ENCODE measurements at regions not wholly inside any gene's neighbourhood (a gene's known extent, or its start where the extent isn't known, plus 50 kb on each side); places are given as distances from the start of the nearest gene placed in this dataset.

- DNase-seq = peak in 1 of 5 donors; percentile 31
- TF ChIP-seq CTCF (IDR thresholded peaks at IDR 0.05; ENCODE audit: borderline replicate concordance, extremely low read depth, insufficient read depth) = no peak
- Histone ChIP-seq H3K9ac (ENCODE audit: low read length in 3 of 3) (no peak overlapping the region), H3K4me3 (ENCODE audit: low read length in 3 of 3) (no peak overlapping the region), H3K9me3 (ENCODE audit: control insufficient read depth in 2 of 3, insufficient read depth in 1 of 3, low read length in 3 of 3) (no peaks in the 10 kb centered on the region), H3K27me3 (ENCODE audit: control insufficient read depth, insufficient read depth, low read length) (no peaks in the 10 kb centered on the region), H3K27ac (ENCODE audit: low read depth in 2 of 2, low read length in 2 of 2) (no peak overlapping the region), H3K36me3 (ENCODE audit: control insufficient read depth in 2 of 3, insufficient read depth in 3 of 3, low read length in 3 of 3) (no peaks in the 10 kb centered on the region), H3K4me1 (ENCODE audit: control insufficient read depth in 2 of 3, insufficient read depth in 2 of 3, low read depth in 1 of 3, low read length in 3 of 3) (no peaks in the 10 kb centered on the region)
- intact Hi-C loops (cut with DNase I) = no loop called here
- FAIRE-seq = no peak
Measured at GRCh38 chr12:83843541-83843940, 1069.1 kb downstream of the SLC6A15 start.

- no peak overlapping the region for H3K9ac ChIP-seq (ENCODE audit: low read length in 3 of 3)
- H3K27me3 ChIP-seq (ENCODE audit: control insufficient read depth, insufficient read depth, low read length) = no peaks in the 10 kb centered on the region
- no peaks in the 10 kb centered on the region for H3K9me3 ChIP-seq (ENCODE audit: control insufficient read depth in 2 of 3, insufficient read depth in 1 of 3, low read length in 3 of 3)
- H3K4me3 ChIP-seq (ENCODE audit: low read length in 3 of 3) = no peak overlapping the region
- H3K4me1 ChIP-seq (ENCODE audit: control insufficient read depth in 2 of 3, insufficient read depth in 2 of 3, low read depth in 1 of 3, low read length in 3 of 3) = no peaks in the 10 kb centered on the region
- intact Hi-C loops (cut with DNase I) = no loop called here
- H3K27ac ChIP-seq (ENCODE audit: low read depth in 2 of 2, low read length in 2 of 2) = no peak overlapping the region
- TF ChIP-seq CTCF (IDR thresholded peaks at IDR 0.05; ENCODE audit: borderline replicate concordance, extremely low read depth, insufficient read depth) = no peak
- FAIRE-seq (no peak), DNase-seq (no peak)
- no peaks in the 10 kb centered on the region for H3K36me3 ChIP-seq (ENCODE audit: control insufficient read depth in 2 of 3, insufficient read depth in 3 of 3, low read length in 3 of 3)
Measured at GRCh38 chr12:83841620-83842019, 1071.0 kb downstream of the SLC6A15 start.

- FAIRE-seq = no peak
- peak in 1 of 5 donors; percentile 54 for DNase-seq
- no peak for TF ChIP-seq CTCF (IDR thresholded peaks at IDR 0.05; ENCODE audit: borderline replicate concordance, extremely low read depth, insufficient read depth)
- Histone ChIP-seq H3K27me3 (ENCODE audit: control insufficient read depth, insufficient read depth, low read length) (no peaks in the 10 kb centered on the region), H3K9ac (ENCODE audit: low read length in 3 of 3) (no peak overlapping the region), H3K9me3 (ENCODE audit: control insufficient read depth in 2 of 3, insufficient read depth in 1 of 3, low read length in 3 of 3) (no peaks in the 10 kb centered on the region), H3K4me1 (ENCODE audit: control insufficient read depth in 2 of 3, insufficient read depth in 2 of 3, low read depth in 1 of 3, low read length in 3 of 3) (no peaks in the 10 kb centered on the region), H3K4me3 (ENCODE audit: low read length in 3 of 3) (no peak overlapping the region), H3K27ac (ENCODE audit: low read depth in 2 of 2, low read length in 2 of 2) (no peak overlapping the region), H3K36me3 (ENCODE audit: control insufficient read depth in 2 of 3, insufficient read depth in 3 of 3, low read length in 3 of 3) (no peaks in the 10 kb centered on the region)
- intact Hi-C loops (cut with DNase I) = no loop called here
Measured at GRCh38 chr12:83827860-83828259, 1084.7 kb downstream of the SLC6A15 start.

GRCh38 chr12:83827193-83827592 lies 1085.4 kb downstream of the SLC6A15 start:
- no peaks in the 10 kb centered on the region for H3K4me1 ChIP-seq (ENCODE audit: control insufficient read depth in 2 of 3, insufficient read depth in 2 of 3, low read depth in 1 of 3, low read length in 3 of 3)
- H3K9me3 ChIP-seq (ENCODE audit: control insufficient read depth in 2 of 3, insufficient read depth in 1 of 3, low read length in 3 of 3) = no peaks in the 10 kb centered on the region
- DNase-seq = no peak
- H3K9ac ChIP-seq (ENCODE audit: low read length in 3 of 3) = no peak overlapping the region
- no peak overlapping the region for H3K4me3 ChIP-seq (ENCODE audit: low read length in 3 of 3)
- H3K27me3 ChIP-seq (ENCODE audit: control insufficient read depth, insufficient read depth, low read length) = no peaks in the 10 kb centered on the region
- no peak for TF ChIP-seq CTCF (IDR thresholded peaks at IDR 0.05; ENCODE audit: borderline replicate concordance, extremely low read depth, insufficient read depth)
- intact Hi-C loops (cut with DNase I) = no loop called here
- H3K36me3 ChIP-seq (ENCODE audit: control insufficient read depth in 2 of 3, insufficient read depth in 3 of 3, low read length in 3 of 3) = no peaks in the 10 kb centered on the region
- FAIRE-seq = no peak
- no peak overlapping the region for H3K27ac ChIP-seq (ENCODE audit: low read depth in 2 of 2, low read length in 2 of 2)
